ENCODE measurements at regions not wholly inside any gene's neighbourhood (a gene's known extent, or its start where the extent isn't known, plus 50 kb on each side); places are given as distances from the start of the nearest gene placed in this dataset.
"Not testable (repeated sequence)": the region's sequence is repeated elsewhere in the genome, so short reads cannot be mapped to it uniquely, and the experiment has no call there.

DNA sequence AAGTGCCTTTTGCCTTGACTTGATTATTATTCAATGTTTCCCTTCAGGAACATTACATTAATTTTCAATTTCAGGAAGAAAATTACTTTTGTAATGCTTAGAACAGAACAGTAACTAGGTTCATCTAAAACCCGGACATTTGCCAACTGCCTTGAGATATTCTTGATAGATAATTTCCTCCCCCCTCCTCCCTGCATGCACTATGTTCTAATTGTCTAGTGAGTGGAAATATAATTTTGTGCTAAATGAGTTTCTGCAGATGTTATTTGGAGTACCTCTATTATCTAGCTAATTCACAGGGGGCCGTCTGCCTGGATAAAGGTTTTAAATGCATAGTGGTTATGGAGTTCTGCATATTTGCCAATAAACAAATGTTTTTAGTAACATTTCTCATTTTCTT, 200.3 kb upstream of the SLC39A10 start:
- no peak for DNase-seq

DNA sequence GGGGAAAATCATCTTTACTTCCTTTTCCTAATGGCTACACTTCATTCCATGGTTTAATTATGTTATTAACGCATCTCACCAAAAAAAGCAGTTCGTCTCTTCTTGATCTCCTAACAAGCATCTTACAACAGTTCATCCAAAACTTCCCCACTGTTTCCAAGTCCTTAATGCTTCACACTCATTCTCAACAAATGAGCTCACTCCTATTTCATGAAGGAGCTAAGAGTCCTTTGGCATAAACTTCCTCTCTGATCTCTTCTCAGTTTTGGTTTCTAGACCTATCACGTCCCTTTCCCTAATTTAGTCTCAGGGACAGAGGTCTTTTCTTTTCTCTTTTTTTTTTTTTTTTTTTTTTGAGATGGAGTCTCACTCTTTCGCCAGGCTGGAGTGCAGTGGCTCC, 205.9 kb upstream of the SLC39A10 start:
- DNase-seq, result no peak

DNA sequence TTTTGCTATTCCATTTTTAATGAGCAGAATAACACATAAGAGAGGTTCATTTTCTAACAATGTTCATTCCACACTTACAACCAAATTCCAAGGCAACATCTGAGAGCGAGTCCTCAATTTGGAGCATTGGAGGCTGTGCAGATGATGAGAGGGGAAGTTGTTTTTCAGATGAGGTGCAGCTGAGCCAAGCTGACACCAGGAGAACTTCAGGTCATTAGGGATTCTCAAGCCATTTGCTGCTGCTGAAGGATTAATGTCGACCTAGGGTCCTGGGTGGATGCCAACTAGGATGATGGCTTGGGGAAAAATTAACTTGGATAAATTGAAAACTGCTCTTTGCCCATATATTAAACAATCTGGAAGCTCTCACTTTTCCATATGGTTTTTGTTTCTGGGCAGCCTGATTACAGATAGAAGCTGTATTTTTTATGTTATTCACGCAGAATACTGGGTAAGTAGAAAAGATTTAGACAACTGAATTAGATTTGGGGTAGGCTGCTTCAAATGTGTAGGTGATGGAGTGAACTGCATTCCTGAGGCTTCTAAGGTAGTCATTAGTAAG, 206.4 kb upstream of the SLC39A10 start:
- DNase-seq, result no peak

DNA sequence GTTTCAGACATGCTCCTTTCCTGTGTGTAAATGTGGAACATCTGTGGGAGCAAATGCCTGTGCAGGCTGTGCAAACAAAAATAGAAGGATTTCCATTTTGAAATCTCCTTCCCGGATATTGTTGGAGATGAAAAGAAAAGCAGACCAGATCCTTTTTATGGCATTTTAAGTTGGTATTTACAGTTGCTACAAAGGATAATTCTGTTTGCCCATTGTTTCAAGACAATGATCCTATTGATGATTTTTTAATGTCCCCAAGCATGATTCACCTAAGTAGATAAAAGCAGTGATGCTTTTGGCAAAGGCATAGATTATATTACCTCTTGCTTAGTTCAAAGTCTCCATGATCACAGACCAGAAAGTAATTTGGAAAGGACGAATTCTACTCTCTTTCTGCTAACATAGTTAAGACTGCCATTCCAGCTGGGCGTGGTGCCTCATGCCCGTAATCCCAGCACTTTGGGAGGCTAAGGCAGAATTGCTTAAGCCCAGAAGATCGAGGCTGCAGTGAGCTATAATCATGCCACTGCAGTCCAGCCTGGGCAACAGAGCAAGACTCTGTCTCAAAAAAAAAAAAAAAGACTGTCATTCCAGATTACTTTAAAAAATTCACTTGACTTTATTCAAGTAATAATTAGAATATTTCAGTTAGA, 209.6 kb upstream of the SLC39A10 start:
- DNase-seq, result no peak

DNA sequence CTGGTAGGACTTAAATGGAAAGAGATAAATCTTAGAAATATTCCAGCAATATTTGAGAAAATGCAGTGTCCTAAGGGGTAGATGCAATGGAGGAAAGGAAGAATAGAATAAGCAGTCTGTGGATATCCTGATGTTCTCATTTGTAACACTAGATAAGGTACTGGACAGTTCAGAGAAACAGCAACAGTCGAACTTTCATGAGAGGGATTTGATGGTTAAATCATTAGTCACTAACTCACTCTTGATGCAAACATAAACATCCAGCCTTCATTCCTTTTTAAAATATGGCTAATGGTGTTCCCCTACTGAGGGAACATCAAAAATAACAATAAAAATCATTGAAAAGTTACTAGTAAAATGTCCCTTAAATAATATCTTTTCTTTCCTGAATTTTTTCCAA, 211.4 kb upstream of the SLC39A10 start:
- no peak for DNase-seq

DNA sequence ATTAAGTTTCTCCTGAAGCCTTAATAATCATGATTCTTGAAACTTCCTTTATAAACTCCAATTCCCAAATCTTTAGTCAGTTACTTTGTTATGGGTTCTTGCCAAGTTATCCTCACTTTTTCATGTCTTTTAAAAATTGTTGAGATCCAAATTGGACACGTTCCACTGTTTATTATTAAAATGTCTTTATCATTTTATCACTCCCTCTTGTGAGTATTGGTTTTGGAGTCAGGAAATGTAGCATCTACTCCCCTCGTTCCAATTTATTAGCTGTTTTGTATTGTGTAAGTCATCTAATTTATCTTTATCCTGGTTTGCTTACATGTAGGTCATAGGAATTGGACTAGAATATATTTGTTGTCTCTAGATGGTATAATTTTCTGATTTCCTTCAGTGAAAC, 213.1 kb upstream of the SLC39A10 start:
- no peak for DNase-seq

DNA sequence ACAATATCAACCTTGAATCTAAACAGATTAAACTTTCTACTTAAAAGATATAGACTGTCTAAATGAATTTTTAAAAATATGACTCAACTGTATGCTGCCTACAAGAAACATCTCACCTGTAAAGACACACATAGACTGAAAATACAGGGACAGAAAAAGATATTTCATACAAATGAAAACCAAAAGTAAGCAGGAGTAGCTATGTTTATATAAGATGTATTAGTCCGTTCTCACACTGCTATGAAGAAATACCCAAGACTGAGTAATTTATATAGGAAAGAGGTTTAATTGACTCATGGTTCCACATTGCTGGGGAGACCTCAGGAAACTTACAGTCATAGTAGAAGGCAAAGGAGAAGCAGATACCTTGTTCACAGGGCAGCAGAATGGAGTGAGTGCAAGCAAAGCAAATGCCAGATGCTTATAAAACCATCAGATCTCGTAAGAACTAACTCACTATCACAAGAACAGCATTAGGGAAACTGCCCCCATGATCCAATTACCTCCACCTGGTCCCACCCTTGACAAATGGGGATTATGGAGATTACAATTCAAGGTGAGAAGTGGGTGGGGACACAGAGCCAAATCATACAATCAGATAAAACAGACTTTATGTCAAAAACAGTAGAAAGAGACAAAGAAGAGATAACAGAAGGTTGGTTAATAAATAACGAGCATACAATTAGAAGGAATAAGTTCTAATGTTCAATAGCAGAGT, 214.4 kb upstream of the SLC39A10 start:
- DNase-seq, result no peak

DNA sequence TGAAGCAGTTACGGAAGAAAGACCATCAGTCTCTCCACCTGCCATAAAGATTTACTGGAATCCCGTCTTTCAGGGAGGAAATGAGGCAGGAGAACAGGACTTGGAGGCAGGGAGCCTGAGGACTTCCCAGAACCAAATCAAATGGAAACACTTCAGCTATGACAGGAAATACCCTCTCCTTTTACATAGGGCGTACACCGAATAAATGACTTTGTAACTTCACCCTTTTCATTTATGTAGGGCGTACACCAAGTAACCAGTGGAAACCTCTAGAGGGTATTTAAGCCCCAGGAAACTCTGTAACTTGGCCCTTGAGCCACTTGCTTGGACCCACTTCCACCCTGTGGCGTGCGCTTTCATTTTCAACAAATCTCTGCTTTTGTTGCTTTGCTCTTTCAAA, 218.3 kb upstream of the SLC39A10 start:
- no peak for DNase-seq

DNA sequence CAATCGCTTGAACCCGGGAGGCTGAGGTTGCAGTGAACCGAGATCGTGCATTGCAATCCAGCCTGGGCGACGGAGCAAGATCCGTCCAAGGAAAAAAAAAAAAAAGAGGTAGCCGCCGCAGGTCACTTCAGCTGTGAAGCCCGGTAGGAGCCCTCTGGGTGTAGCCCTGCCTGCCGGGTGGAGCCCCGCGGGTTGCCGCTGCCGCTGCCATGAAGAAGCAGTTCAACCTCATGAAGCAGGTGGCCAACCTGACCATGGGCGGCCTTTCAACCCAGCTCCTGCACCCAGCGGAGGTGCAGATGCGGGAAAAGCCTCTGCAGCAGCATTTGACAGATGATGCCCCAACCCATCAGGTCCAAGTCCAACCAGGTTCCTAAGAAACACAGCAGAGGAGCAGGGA, 219.5 kb upstream of the SLC39A10 start:
- DNase-seq, result no peak

DNA sequence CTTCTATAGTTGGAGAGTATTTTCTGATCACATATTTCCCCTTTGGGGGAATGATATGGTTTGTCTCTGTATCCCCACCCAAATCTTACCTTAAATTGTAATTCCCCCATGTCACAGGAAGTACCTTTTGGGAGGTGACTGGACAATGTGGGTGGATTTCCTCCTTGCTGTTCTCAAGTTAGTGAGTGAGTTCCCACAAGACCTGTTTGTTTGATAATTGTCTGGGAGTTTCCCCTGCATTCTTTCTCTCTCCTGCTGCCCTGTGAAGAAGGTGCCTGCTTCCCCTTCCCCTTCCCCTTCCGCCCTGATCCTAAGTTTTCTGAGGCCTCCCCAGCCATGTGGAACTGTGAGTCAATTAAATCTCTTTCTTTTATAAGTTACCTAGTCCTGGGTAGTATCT, 222.7 kb upstream of the SLC39A10 start:
- no peak for DNase-seq

DNA sequence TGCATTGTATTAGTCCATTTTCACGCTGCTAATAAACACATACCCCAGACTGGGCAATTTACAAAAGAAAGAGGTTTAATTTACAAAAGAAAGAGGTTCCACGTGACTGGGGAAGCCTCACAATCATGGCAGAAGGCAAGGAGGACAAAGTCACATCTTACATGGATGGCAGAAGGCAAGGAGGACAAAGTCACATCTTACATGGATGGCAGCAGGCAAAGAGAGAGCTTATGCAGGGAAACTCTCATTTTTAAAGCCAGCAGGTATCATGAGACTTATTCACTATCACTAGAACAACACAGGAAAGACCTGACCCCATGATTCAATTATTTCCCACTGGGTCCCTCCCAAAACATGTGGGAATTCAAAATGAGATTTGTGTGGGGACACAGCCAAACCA, 223.3 kb upstream of the SLC39A10 start:
- not testable (repeated sequence) for DNase-seq

DNA sequence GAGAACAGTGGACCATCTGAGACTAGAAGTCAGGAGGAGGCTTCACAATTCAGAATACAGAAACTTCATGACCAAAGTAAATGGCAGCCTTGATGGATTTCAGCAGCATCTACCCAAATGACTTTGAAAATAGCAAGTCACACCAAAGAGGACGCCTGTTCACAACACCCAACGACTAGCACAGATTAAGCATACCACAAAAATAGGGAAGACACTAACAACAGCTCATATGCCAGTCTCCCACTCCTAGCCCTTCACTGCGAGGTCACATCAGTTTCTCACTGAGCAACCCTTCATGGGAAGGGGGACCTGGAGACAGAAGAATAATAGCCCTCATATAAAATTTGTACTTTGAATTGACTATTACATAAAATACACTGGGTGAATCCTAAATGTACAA, 228.4 kb upstream of the SLC39A10 start:
- DNase-seq, result no peak

DNA sequence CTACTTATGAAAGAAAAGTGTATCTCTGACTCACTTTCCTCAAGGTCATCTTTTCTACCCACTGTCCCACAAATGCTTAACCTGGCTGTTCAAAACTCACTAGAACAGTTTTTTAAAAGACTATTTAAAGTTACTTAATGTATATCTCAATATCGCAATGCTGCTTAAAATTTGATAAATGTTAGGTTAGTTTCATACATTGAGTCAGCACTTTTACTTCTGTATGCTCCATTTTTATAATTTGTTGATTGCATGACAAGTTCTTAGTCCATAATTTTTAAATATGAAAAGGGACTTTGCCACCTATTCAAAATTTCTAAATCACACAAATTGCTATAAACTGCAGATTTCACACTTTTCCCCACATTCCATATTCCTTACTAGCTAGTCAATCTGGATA, 231.7 kb upstream of the SLC39A10 start:
- no peak for DNase-seq

DNA sequence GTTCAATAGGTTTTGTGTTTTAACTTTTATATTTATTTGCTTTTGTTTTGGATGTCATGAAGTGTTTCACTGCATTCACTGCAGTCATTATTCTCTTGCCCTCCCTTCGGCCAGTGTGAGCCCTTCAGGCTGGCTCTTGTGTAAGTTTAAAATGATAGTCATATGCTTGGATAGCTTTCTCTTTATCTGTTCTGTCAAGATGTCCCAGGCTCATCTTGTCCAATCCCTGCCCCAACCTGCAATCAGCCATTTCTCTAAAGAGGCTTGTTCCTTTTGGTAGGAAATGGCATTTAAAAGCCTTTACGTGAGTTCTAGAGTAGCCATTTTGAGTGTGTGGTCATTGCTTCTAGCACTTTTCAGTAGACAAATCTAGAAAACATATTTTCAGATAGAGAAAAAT, 238.0 kb upstream of the SLC39A10 start:
- no peak for DNase-seq

DNA sequence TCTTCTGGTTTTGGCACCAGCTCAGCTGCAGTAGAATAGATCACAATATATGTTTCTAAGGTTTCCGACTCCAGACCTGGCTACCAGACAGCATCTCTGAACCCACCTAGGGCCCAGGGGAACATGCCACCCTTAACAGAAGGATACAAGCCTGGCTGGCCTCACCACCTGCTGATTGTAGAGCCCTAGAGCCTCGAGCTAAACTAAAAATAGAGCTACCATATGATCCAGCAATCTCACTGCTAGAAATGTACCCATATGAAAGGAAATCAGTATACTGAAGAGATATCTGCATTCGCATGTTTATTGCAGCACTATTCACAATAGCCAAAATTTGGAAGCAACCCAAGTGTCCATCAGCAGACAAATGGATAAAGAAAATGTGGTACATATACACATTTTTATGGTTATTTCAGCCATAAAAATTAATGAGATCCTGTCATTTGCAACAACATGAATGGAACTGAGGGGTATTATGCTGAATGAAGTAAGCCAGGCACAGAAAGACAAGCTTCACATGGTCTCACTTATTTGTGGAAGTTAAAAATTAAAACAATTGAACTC, 242.4 kb upstream of the SLC39A10 start:
- no peak for DNase-seq

DNA sequence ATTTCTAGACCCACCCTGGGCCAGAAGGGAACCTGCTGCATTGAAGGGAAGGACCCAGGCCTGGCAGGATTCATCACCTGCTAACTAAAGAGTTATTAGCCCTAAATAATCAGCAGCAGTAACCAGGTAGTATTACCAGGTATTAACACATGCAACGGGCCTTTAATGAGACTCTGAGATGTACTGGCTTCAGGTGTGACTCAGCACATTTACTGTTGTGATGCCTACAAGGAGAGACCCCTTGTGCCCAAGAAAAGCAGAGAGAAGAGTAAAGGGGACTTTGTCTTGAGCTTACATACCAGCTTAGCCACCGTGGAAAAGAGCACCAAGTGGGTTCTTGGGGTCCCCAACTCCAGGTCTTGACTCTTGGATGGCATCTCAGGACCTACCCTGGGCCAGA, 243.1 kb upstream of the SLC39A10 start:
- DNase-seq, result no peak

DNA sequence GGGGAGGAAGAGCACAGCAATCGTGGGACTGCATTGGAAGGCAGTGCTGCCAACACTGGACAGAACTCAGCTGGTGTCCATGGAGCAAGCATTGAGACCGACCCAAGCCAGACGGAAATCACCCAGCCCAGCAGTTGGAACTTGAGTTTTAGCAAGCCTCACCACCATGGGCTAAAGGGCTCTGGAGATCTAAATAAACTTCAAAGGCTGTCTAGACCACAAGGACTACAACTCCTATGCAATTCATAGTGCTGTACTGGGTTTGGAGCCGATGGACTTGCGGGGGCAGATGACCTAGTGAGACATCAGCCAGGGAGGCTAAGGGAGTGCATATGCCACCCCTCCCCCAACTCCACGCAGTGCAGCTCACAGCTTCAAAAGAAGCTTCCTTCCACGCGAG, 243.6 kb upstream of the SLC39A10 start:
- no peak for DNase-seq

DNA sequence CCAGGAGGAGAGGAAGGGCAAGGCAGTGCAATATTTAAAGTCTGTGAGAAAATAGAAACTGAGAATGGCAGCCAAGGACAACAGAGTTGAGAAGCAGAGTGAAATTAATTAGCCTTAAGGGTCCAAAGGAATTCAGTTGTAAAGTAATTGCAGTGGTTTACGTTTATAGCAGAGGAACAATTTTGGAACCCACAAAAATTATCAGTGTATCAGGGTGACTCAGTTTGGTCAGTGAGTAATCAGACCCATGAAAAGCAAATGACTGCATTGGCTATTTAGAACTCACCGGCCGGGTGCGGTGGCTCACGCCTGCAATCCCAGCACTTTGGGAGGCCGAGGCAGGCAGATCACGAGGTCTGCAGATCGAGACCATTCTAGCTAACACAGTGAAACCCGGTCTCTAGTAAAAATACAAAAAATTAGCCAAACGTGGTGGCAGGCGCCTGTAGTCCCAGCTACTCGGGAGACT, 245.8 kb upstream of the SLC39A10 start:
- no peak for DNase-seq

DNA sequence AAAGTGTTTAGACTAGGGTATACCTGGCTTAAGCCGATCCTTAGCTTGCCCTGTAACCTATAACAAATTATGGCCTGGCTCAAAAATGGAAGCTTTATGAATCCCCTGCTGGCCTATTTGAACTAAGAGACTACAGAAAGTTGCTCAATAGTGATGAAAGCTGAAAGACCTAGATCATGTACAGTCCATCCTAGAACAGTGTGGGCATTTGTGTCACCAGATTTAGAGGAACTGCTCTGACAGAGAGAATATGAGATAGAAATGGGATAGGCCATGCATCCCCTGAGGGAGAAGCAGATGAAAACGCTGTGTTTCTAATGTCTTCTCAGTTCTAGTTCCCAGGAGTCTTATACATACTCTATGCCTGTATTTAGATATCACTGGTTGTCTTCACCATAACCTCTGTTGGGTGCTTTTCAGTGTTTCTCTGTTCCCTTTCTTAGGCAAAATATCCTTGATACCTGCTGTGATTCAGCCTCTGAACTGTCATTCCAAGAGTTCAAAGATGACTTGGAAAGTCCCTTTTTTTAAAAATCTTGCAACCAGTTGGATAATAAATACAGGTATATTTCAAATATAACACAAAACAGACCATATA, 246.9 kb upstream of the SLC39A10 start:
- DNase-seq, result no peak

DNA sequence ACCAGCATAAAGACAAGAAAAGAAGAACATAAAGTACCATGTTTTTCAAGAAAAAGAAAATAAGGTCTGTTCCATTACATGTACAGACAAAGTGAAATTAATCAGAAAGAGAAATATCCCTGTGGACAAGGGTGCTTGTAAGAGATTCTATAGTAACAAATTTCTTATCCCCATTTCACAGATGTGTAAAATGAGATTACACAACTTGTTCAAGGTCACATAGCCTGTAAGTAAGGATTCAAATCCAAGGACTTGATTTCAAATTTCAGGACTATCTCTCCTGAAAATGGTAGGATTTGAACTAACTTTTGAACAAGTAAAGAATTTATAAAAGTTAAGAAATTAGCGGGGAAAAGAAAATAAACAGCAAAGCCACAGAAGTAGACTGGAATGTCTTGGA, 248.2 kb upstream of the SLC39A10 start:
- DNase-seq, result no peak

DNA sequence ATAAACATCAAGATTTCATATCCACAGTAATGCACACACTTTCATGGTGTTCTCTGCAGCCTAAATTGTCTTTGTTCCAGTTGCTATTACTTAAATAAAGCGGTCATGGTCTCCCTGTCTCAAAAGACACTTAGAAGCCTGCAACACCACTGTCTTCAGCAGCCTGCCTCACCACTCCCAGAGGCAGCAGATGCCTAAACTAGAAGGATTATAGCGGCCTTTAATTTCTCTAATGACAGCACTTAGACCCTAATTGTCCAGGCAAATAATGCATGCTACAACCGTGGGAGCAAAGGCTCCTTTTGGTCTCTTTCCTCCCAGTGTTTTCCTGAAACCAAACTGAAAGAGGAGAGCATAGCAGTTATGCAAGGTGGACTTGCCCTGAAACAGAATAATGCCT, 248.8 kb upstream of the SLC39A10 start:
- DNase-seq, result no peak

DNA sequence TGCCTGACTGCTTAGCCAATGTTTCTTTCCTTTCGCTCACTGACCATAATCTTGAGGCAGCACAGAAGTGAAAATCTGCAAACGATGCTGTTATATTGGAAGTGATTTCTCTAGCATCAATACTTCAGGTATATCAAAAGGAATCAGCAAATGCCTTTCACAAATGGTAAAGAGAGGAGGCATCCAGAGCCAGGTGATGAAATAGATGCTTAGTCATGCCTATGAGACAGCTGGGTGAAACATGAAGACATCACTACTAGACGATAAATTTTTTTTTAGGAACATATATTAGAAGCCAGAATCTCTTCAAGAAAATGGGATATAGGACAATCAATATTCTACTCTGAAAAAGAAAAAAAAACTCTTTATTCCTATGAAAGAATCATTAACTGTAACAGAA, 249.2 kb upstream of the SLC39A10 start:
- DNase-seq, result no peak

DNA sequence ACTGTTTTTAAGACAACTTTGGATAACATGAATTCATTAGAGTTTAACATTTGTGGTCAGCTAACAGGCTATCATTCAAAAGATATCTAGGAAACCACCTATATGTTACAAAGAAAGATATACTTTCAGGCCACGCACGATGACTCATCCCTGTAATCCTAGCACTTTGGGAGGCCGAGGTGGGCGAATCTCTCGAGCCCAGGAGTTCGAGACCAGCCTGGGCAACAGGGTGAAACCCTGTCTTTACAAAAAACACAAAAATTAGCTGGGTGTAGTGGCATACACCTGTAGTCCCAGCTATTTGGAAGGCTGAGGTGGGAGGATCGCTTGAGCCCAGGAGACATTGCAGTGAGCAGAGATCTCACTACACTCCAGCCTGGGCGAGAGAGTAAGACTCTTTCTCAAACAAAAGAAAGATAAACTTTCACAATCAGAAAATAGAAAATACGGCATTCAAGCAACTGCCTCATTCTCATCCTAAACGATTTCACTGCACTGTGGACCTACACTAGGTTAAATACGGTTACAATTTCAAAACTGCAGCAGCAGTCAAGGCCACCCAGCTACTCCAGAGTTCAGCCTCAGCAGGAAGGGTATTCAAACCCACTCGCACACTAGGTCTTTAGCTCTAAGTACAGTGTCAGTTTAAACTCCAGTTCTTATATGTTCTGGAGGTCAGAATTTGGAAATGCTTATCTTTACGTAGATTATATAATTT, 250.0 kb upstream of the SLC39A10 start:
- DNase-seq, result no peak

All from NCI-H187 (cell line).